CD14-positive monocyte (primary cell): ENCODE measurements at regions not wholly inside any gene's neighbourhood (a gene's known extent, or its start where the extent isn't known, plus 50 kb on each side); places are given as distances from the start of the nearest gene placed in this dataset.

ENCODE experiments used
- DNase-seq, 3 donors: peaks; one replicate each; pipeline ENCODE4 v3.0.0-alpha.2; 2011 to 2022
- H2AFZ ChIP-seq: 2 replicates; pipeline ENCODE4 v1.6.0; 2012; ENCODE audit warnings: mild to moderate bottlenecking, low read depth, low read length, inconsistent platforms; ENCODE audit not compliant: insufficient read depth, poor library complexity, severe bottlenecking
- H3K27ac ChIP-seq, 2 donors: 1 replicate in 1 of 2; 2 replicates in 1 of 2; pipeline ENCODE4 v1.5.1; 2012 to 2013; ENCODE audit warnings: low read length in 2 of 2, control low read depth in 1 of 2, inconsistent platforms in 1 of 2, low read depth in 1 of 2, mild to moderate bottlenecking in 1 of 2
- H3K27me3 ChIP-seq, 2 donors: one replicate each; pipeline versions ENCODE4 v1.6.0 to v1.6.1; 2011 to 2013; ENCODE audit warnings: low read length in 2 of 2; ENCODE audit not compliant: control insufficient read depth in 2 of 2, insufficient read depth in 2 of 2
- H3K36me3 ChIP-seq, 2 donors: replicated peaks in 1 of 2; 1 replicate in 1 of 2; 2 replicates in 1 of 2; pipeline versions ENCODE4 v1.5.1 to v1.6.1; 2012 to 2013; ENCODE audit warnings: low read length in 2 of 2, control low read depth in 1 of 2, inconsistent platforms in 1 of 2, mild to moderate bottlenecking in 1 of 2; ENCODE audit not compliant: insufficient read depth in 2 of 2, control insufficient read depth in 1 of 2
- H3K4me1 ChIP-seq, 2 donors: 1 replicate in 1 of 2; 2 replicates in 1 of 2; pipeline versions ENCODE4 v1.5.1 to v1.6.1; 2012 to 2013; ENCODE audit warnings: low read length in 2 of 2, control low read depth in 1 of 2, inconsistent platforms in 1 of 2, mild to moderate bottlenecking in 1 of 2, moderate library complexity in 1 of 2; ENCODE audit not compliant: insufficient read depth in 2 of 2, control insufficient read depth in 1 of 2
- H3K4me2 ChIP-seq: replicated peaks from 2 replicates; pipeline ENCODE3; 2012; ENCODE audit warnings: low read length, moderate library complexity, mild to moderate bottlenecking; ENCODE audit not compliant: poor library complexity, severe bottlenecking; ENCODE audit errors: extremely low read depth
- H3K4me3 ChIP-seq, 3 experiments: fragments of 200-600 bp in 1 of 3; sonication (generic) in 1 of 3; replicated peaks in 1 of 3; 1 replicate in 2 of 3; 2 replicates in 1 of 3; pipeline ENCODE4 v1.5.1; 2011 to 2013; ENCODE audit warnings: low read length in 3 of 3, mild to moderate bottlenecking in 3 of 3, control low read depth in 2 of 3, low read depth in 2 of 3, inconsistent platforms in 1 of 3, moderate library complexity in 1 of 3
- H3K79me2 ChIP-seq: 2 replicates; pipeline ENCODE4 v1.6.0; 2012; ENCODE audit warnings: mild to moderate bottlenecking, control low read depth, inconsistent platforms, low read length, moderate library complexity; ENCODE audit not compliant: insufficient read depth
- H3K9ac ChIP-seq: 2 replicates; pipeline ENCODE4 v1.6.0; 2017; ENCODE audit warnings: low read length, mild to moderate bottlenecking; ENCODE audit not compliant: insufficient read depth, poor library complexity, severe bottlenecking
- H3K9me3 ChIP-seq, 2 donors: replicated peaks in 1 of 2; 1 replicate in 1 of 2; 2 replicates in 1 of 2; pipeline versions ENCODE4 v1.5.1 to v1.6.1; 2012 to 2013; ENCODE audit warnings: low read length in 2 of 2, control low read depth in 1 of 2; ENCODE audit not compliant: control insufficient read depth in 1 of 2, insufficient read depth in 1 of 2
- H4K20me1 ChIP-seq: 2 replicates; pipeline ENCODE4 v1.6.0; 2012; ENCODE audit warnings: mild to moderate bottlenecking, low read length, control low read depth, moderate library complexity; ENCODE audit not compliant: insufficient read depth
- H3K27ac Mint-ChIP-seq, 7 donors: one replicate each; pipeline ENCODE4 v1.8.0; 2020; ENCODE audit warnings: mild to moderate bottlenecking in 7 of 7, mixed read lengths in 7 of 7, moderate library complexity in 6 of 7, inconsistent platforms in 2 of 7
- H3K27me3 Mint-ChIP-seq, 3 donors: one replicate each; pipeline ENCODE4 v1.8.0; 2021 to 2022; ENCODE audit warnings: low read depth in 3 of 3, mild to moderate bottlenecking in 3 of 3, mixed read lengths in 3 of 3, moderate library complexity in 3 of 3, inconsistent platforms in 1 of 3
- H3K36me3 Mint-ChIP-seq, 2 donors: one replicate each; pipeline ENCODE4 v1.8.0; 2020; ENCODE audit warnings: mixed read lengths in 2 of 2, inconsistent platforms in 1 of 2, mild to moderate bottlenecking in 1 of 2
- H3K4me1 Mint-ChIP-seq: one replicate; pipeline ENCODE4 v1.8.0; 2020; ENCODE audit warnings: mild to moderate bottlenecking, mixed read lengths
- H3K4me3 Mint-ChIP-seq, 2 donors: one replicate each; pipeline ENCODE4 v1.8.0; 2020; ENCODE audit warnings: mild to moderate bottlenecking in 2 of 2, mixed read lengths in 2 of 2, moderate library complexity in 1 of 2
- H3K9me3 Mint-ChIP-seq, 7 donors: one replicate each; pipeline ENCODE4 v1.8.0; 2020 to 2022; ENCODE audit warnings: mixed read lengths in 7 of 7, mild to moderate bottlenecking in 6 of 7, moderate library complexity in 6 of 7, inconsistent platforms in 2 of 7
- CTCF ChIP-seq: fragments of 200-600 bp; IDR thresholded peaks from one replicate; pipeline ENCODE4 v1.8.0; 2022; ENCODE audit warnings: antibody characterized with exemption, mild to moderate bottlenecking
- WGBS: methylation state at CpG from one replicate; pipeline ENCODE4 v1.1.5; 2013; ENCODE audit warnings: missing lambda C conversion rate; ENCODE audit not compliant: insufficient coverage; 5-methylcytosine and 5-hydroxymethylcytosine counted together
- intact Hi-C, 2 donors: fragments of 100-400 bp; cut with micrococcal nuclease; formaldehyde crosslinking; loops; one replicate each; pipeline versions ENCODE4 v1.15.0 to v1.15.1; 2023

- no peak overlapping the region for H3K27ac Mint-ChIP-seq
- Histone ChIP-seq H3K27ac (no peak overlapping the region), H3K4me1 (no peaks in the 10 kb centered on the region), H3K27me3 (no peaks in the 10 kb centered on the region), H2AFZ (no peak overlapping the region), H3K9me3 (no peaks in the 10 kb centered on the region), H3K36me3 (no peaks in the 10 kb centered on the region), H3K79me2 (no peaks in the 10 kb centered on the region), H4K20me1 (no peaks in the 10 kb centered on the region), H3K4me3 (no peak overlapping the region), H3K4me2 (no peak overlapping the region), H3K9ac (no peak overlapping the region)
- peaks cover 4% of the 10 kb centered on the region for H3K4me1 Mint-ChIP-seq
- no peaks in the 10 kb centered on the region for H3K36me3 Mint-ChIP-seq
- no peak for DNase-seq
- no peak for TF ChIP-seq CTCF
- H3K27me3 Mint-ChIP-seq: no peaks in the 10 kb centered on the region
- H3K9me3 Mint-ChIP-seq: peaks cover 0 to 8% (median 5%) of the 10 kb centered on the region in 7 donors
- H3K4me3 Mint-ChIP-seq: no peak overlapping the region
- WGBS: no CpG with 5 or more reads among the region's 3 CpGs
- intact Hi-C loops: no loop called here
Observed at GRCh38 chr5:102107865-102108264, 188.2 kb downstream of the SLCO4C1 start.

GRCh38 chr5:102106599-102106998 lies 189.5 kb downstream of the SLCO4C1 start:
- Histone ChIP-seq H3K9me3 (no peaks in the 10 kb centered on the region), H3K27me3 (no peaks in the 10 kb centered on the region), H3K4me1 (no peaks in the 10 kb centered on the region), H3K36me3 (no peaks in the 10 kb centered on the region), H3K4me3 (no peak overlapping the region), H3K79me2 (no peaks in the 10 kb centered on the region), H2AFZ (no peak overlapping the region), H3K4me2 (no peak overlapping the region), H3K9ac (no peak overlapping the region), H3K27ac (no peak overlapping the region), H4K20me1 (no peaks in the 10 kb centered on the region)
- DNase-seq: no peak
- TF ChIP-seq CTCF: no peak
- H3K4me1 Mint-ChIP-seq: peaks cover 4% of the 10 kb centered on the region
- no peaks in the 10 kb centered on the region for H3K36me3 Mint-ChIP-seq
- intact Hi-C loops: no loop called here
- H3K4me3 Mint-ChIP-seq: no peak overlapping the region
- no peak overlapping the region for H3K27ac Mint-ChIP-seq
- H3K27me3 Mint-ChIP-seq: no peaks in the 10 kb centered on the region
- peaks cover 0 to 5% (median 3%) of the 10 kb centered on the region in 7 donors for H3K9me3 Mint-ChIP-seq
